ENCODE measurements at regions not wholly inside any gene's neighbourhood (a gene's known extent, or its start where the extent isn't known, plus 50 kb on each side); places are given as distances from the start of the nearest gene placed in this dataset.

DNA sequence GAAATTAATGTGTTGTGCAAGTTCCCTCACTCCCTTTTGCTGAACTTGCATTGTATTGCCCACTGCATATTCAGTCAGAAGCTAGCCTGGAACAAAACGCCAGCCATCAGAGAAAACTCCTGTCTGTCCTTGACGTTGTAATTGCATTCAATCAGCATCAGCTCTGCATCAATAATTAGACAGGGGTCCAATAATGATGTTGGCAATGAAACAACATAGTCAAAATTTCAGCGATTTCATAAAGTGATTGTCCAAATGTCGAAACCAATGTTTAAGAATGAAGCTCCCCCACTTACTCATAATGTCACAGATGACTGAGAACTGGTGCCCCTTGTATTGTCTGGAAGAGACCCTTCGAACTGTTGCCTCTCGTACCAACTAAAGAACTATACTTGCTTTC, 504.2 kb upstream of the TENM3 start:
- TF ChIP-seq CTCF (IDR thresholded peaks at IDR 0.05) (no peak), POLR2A (IDR thresholded peaks at IDR 0.05) (no peak)
